Neutrophil (primary cell): ENCODE measurements at regions not wholly inside any gene's neighbourhood (a gene's known extent, or its start where the extent isn't known, plus 50 kb on each side); places are given as distances from the start of the nearest gene placed in this dataset.

Experiments used
- H3K27ac ChIP-seq: fragments of 200-600 bp; sonication (generic); 2 replicates; pipeline ENCODE4 v1.5.1; 2016; ENCODE audit warnings: mild to moderate bottlenecking, moderate library complexity
- H3K27me3 ChIP-seq: fragments of 200-600 bp; sonication (generic); 2 replicates; pipeline ENCODE4 v1.6.0; 2016; ENCODE audit warnings: mild to moderate bottlenecking
- H3K36me3 ChIP-seq: fragments of 200-600 bp; sonication (generic); 2 replicates; pipeline ENCODE4 v1.5.1; 2017
- H3K4me1 ChIP-seq, 2 experiments: fragments of 200-600 bp in 1 of 2; sonication (generic) in 1 of 2; 1 replicate in 1 of 2; 2 replicates in 1 of 2; pipeline versions ENCODE4 v1.5.1 to v1.6.1; 2013 to 2016; ENCODE audit warnings: low read depth in 1 of 2, low read length in 1 of 2, mild to moderate bottlenecking in 1 of 2, moderate library complexity in 1 of 2; ENCODE audit not compliant: control insufficient read depth in 1 of 2, insufficient read depth in 1 of 2
- H3K4me3 ChIP-seq, 2 experiments: fragments of 200-600 bp in 1 of 2; sonication (generic) in 1 of 2; 1 replicate in 1 of 2; 2 replicates in 1 of 2; pipeline ENCODE4 v1.5.1; 2013 to 2016; ENCODE audit warnings: low read depth in 1 of 2, low read length in 1 of 2, mild to moderate bottlenecking in 1 of 2, moderate library complexity in 1 of 2
- H3K9me3 ChIP-seq: fragments of 200-600 bp; sonication (generic); 2 replicates; pipeline ENCODE4 v1.5.1; 2016
- CTCF ChIP-seq: fragments of 200-600 bp; sonication (generic); IDR thresholded peaks from 2 replicates; pipeline ENCODE4 v1.5.1; 2016; ENCODE audit warnings: antibody characterized with exemption

GRCh38 chr1:90412563-90412962 lies 304.5 kb downstream of the BARHL2 start:
- H3K4me1 ChIP-seq, result no peaks in the 10 kb centered on the region
- no peak overlapping the region for H3K4me3 ChIP-seq
- TF ChIP-seq CTCF, result no peak
- H3K9me3 ChIP-seq, result no peaks in the 10 kb centered on the region
- no peaks in the 10 kb centered on the region for H3K36me3 ChIP-seq
- no peaks in the 10 kb centered on the region for H3K27me3 ChIP-seq
- no peak overlapping the region for H3K27ac ChIP-seq

- no peak for TF ChIP-seq CTCF
- H3K4me3 ChIP-seq, result no peak overlapping the region
- no peaks in the 10 kb centered on the region for H3K4me1 ChIP-seq
- H3K27me3 ChIP-seq, result no peaks in the 10 kb centered on the region
- no peaks in the 10 kb centered on the region for H3K36me3 ChIP-seq
- H3K9me3 ChIP-seq, result no peaks in the 10 kb centered on the region
- H3K27ac ChIP-seq, result no peak overlapping the region
Measured at GRCh38 chr1:90411185-90411584, 305.9 kb downstream of the BARHL2 start.

GRCh38 chr1:90407737-90408136 lies 309.4 kb downstream of the BARHL2 start:
- H3K4me1 ChIP-seq, result no peaks in the 10 kb centered on the region
- no peak overlapping the region for H3K27ac ChIP-seq
- no peaks in the 10 kb centered on the region for H3K36me3 ChIP-seq
- no peak for TF ChIP-seq CTCF
- H3K9me3 ChIP-seq, result no peaks in the 10 kb centered on the region
- H3K27me3 ChIP-seq, result no peaks in the 10 kb centered on the region
- H3K4me3 ChIP-seq, result no peak overlapping the region

GRCh38 chr1:90405726-90406125 lies 311.4 kb downstream of the BARHL2 start:
- Histone ChIP-seq H3K4me3 (no peak overlapping the region), H3K9me3 (no peaks in the 10 kb centered on the region), H3K4me1 (no peaks in the 10 kb centered on the region), H3K27ac (no peak overlapping the region), H3K27me3 (no peaks in the 10 kb centered on the region), H3K36me3 (no peaks in the 10 kb centered on the region)
- no peak for TF ChIP-seq CTCF

GRCh38 chr1:90402893-90403849 lies 313.9 kb downstream of the BARHL2 start:
- no peak overlapping the region for H3K27ac ChIP-seq
- H3K4me1 ChIP-seq, result no peaks in the 10 kb centered on the region
- no peak overlapping the region for H3K4me3 ChIP-seq
- TF ChIP-seq CTCF, result no peak
- no peaks in the 10 kb centered on the region for H3K9me3 ChIP-seq
- no peaks in the 10 kb centered on the region for H3K36me3 ChIP-seq
- H3K27me3 ChIP-seq, result no peaks in the 10 kb centered on the region
